ENCODE measurements at regions not wholly inside any gene's neighbourhood (a gene's known extent, or its start where the extent isn't known, plus 50 kb on each side); places are given as distances from the start of the nearest gene placed in this dataset.
A peak's percentile ranks its signal among the peaks of the same experiment; 100 is the strongest.
"Not testable (repeated sequence)": the region's sequence is repeated elsewhere in the genome, so short reads cannot be mapped to it uniquely, and the experiment has no call there.

- TF ChIP-seq, protein P1, sequence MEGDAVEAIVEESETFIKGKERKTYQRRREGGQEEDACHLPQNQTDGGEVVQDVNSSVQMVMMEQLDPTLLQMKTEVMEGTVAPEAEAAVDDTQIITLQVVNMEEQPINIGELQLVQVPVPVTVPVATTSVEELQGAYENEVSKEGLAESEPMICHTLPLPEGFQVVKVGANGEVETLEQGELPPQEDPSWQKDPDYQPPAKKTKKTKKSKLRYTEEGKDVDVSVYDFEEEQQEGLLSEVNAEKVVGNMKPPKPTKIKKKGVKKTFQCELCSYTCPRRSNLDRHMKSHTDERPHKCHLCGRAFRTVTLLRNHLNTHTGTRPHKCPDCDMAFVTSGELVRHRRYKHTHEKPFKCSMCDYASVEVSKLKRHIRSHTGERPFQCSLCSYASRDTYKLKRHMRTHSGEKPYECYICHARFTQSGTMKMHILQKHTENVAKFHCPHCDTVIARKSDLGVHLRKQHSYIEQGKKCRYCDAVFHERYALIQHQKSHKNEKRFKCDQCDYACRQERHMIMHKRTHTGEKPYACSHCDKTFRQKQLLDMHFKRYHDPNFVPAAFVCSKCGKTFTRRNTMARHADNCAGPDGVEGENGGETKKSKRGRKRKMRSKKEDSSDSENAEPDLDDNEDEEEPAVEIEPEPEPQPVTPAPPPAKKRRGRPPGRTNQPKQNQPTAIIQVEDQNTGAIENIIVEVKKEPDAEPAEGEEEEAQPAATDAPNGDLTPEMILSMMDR (IDR thresholded peaks at IDR 0.05) = no peak
- TF ChIP-seq POLR2A (IDR thresholded peaks at IDR 0.05) = no peak
- intact Hi-C loops (cut with DNase I; ENCODE audit: low total_unique reads) = no loop called here
- WGBS, 2 donors = 59 to 65% methylated on average over 6 of the region's 6 CpGs
- H3K4me3 ChIP-seq (ENCODE audit: low read depth, poor library complexity, severe bottlenecking) = no peak overlapping the region
- DNase-seq (ENCODE audit: low spot score in 2 of 2) = no peak
Measured at GRCh38 chr12:131316388-131316787, 362.7 kb downstream of the ADGRD1 start.

GRCh38 chr12:131318045-131318685, 364.5 kb downstream of the ADGRD1 start:
- TF ChIP-seq, protein P1 (IDR thresholded peaks at IDR 0.05) = no peak
- TF ChIP-seq POLR2A (IDR thresholded peaks at IDR 0.05) = no peak
- intact Hi-C loops (cut with DNase I; ENCODE audit: low total_unique reads) = no loop called here
- no peak for DNase-seq (ENCODE audit: low spot score in 2 of 2)
- no peak overlapping the region for H3K4me3 ChIP-seq (ENCODE audit: low read depth, poor library complexity, severe bottlenecking)

- no peak overlapping the region for H3K4me3 ChIP-seq (ENCODE audit: low read depth, poor library complexity, severe bottlenecking)
- intact Hi-C loops (cut with DNase I; ENCODE audit: low total_unique reads) = no loop called here
- TF ChIP-seq, protein P1 (IDR thresholded peaks at IDR 0.05) = no peak
- no peak for TF ChIP-seq POLR2A (IDR thresholded peaks at IDR 0.05)
- DNase-seq (ENCODE audit: low spot score in 2 of 2) = no peak
Measured at GRCh38 chr12:131321988-131322387, 368.3 kb downstream of the ADGRD1 start.

- H3K4me3 ChIP-seq (ENCODE audit: low read depth, poor library complexity, severe bottlenecking); DNase-seq (ENCODE audit: low spot score in 2 of 2); intact Hi-C loops (cut with DNase I; ENCODE audit: low total_unique reads): not testable (repeated sequence)
- 88 to 91% methylated on average over 3 of the region's 3 CpGs for WGBS, 2 donors
Measured at GRCh38 chr12:131322460-131322859, 368.8 kb downstream of the ADGRD1 start.

DNA sequence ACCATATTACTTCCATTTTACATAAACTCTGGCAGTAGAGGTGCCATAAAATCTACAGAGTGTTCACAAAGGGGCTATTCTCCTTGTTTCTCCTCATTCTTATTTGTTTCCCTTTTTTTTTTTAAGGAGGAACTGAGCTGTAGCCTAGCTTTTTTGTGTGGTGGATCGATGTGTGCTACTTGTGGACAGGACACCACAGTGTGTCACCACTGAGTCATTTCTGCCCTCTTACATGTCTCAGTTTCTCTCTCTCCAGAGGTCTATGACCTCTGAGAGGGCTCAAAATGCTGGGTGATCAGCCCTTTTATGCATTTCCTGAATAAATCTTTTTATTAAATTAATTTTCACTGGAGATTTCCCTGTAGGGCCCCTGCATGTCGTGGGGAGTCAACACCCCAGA, 370.2 kb downstream of the ADGRD1 start:
- DNase-seq (ENCODE audit: low spot score in 2 of 2) = no peak

DNA sequence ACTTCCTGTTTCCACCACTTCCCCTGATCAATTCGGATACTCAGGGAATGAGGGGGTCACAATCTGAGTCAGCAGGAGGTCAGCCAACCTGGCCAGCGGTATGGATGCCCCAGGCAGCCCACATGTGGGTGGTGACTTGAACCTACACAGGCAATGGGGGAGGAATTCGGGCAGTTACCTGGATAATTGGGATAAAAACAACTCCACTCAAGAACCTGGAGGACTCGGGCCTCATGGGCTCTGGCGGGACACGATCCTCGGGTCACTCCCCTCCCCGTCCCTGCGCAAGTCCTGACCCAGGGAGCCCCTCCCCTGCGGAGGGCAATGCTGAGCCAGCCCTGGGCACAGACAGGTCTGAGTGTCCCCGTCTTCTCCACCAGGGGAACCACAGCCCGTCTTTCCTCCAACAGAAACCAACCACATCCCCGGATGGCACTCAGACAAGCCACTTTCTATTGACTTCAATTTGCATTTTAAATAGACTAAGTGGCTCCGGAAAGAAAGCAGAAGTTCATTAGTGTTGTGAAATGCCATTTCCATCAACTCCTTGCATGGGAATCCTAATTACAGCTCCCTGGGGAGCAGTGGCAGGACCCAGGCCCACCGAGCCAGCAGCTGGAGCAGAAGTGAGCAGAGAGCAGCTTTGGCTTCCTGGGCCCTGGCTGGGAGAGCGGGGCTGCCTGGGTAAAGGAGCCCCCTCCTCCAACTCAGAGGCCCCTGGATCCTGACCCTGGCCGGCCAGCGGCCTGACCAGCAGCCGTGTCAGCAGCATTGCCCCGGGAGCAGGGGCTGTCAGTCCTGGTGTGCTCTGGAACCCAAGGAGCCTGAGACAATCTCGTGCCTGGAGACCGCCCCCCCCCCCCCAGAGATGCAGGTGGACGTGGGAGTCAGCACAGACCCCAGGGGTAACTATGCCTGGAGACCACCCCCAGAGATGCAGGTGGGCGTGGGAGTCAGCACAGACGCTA, 374.1 kb downstream of the ADGRD1 start:
- DNase-seq (ENCODE audit: low spot score in 2 of 2) = peak in 1 of 2 donors; percentile 72
- WGBS, 2 donors = 74 to 76% methylated on average over 25 of the region's 25 CpGs
- intact Hi-C loops (cut with DNase I; ENCODE audit: low total_unique reads) = no loop called here
- TF ChIP-seq, protein P1 (IDR thresholded peaks at IDR 0.05) = no peak
- no peak for TF ChIP-seq POLR2A (IDR thresholded peaks at IDR 0.05)
- H3K4me3 ChIP-seq (ENCODE audit: low read depth, poor library complexity, severe bottlenecking) = no peak overlapping the region

More for the DNA sequence above, 370.2 kb downstream of the ADGRD1 start:
- 39 to 47% methylated on average over 2 of the region's 2 CpGs for WGBS, 2 donors
- intact Hi-C loops (cut with DNase I; ENCODE audit: low total_unique reads) = no loop called here
- H3K4me3 ChIP-seq (ENCODE audit: low read depth, poor library complexity, severe bottlenecking) = no peak overlapping the region
- TF ChIP-seq POLR2A (IDR thresholded peaks at IDR 0.05) = no peak
- TF ChIP-seq, protein P1 (IDR thresholded peaks at IDR 0.05) = no peak

DNA sequence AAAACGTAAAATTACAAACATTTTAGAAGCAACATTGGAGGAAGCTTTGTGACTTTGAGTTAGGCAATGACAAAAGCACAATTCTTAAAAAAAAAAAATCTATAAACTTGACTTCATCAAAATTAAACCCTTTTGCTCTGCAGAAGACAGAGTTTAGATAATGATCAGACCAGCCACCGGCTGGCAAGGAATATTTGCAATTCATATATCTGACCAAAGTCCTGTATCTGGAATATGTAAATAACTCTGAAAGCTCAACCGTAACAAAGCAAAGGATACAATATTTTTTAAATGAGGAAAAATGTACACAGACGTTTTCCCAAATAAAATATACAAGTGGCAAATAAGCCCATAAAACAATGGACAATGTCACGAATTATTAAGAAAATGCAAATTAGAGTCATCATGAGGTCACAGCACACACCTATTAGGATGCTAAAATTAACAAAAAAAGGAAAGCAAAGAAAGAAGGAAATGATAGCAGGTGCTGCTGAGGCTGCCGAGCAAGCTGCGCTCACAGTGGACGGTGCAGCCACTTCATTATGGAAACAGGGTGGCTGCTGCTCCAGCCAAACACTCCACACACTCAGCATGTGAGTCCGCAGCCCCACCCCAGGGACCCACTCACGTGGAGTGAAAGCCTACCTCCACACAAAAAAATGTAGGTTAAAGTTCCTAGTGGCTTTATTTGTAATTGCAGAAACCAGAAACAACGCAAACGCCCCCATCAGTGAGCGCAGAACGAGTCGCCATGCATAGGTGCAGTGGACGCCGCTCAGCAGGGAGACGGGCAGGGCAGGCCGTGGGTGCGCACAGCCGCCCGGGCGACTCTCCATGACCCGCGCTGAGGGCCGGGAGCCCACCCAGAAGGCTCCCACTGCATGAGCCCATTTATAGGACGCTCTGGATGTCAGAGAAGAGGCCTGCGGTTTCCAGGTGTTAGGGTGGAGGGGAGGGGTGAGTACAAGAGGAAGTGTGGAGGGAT, 375.4 kb downstream of the ADGRD1 start:
- WGBS, 2 donors = 82% methylated on average over 27 to 28 of the region's 28 CpGs
- H3K4me3 ChIP-seq (ENCODE audit: low read depth, poor library complexity, severe bottlenecking); intact Hi-C loops (cut with DNase I; ENCODE audit: low total_unique reads): not testable (repeated sequence)
- DNase-seq (ENCODE audit: low spot score in 2 of 2) = peak in 1 of 2 donors; percentile 65

All from lower leg skin (tissue), 4 donors.